Uterus (tissue), 3 donors: ENCODE measurements at regions not wholly inside any gene's neighbourhood (a gene's known extent, or its start where the extent isn't known, plus 50 kb on each side); places are given as distances from the start of the nearest gene placed in this dataset.

ENCODE experiments used
- DNase-seq, 2 donors: peaks; one replicate each; pipeline ENCODE4 v3.0.0-alpha.2; 2019 to 2020
- H3K27ac ChIP-seq, 2 donors: fragments of 200-600 bp; sonication (generic); 1 replicate in 1 of 2; 2 replicates in 1 of 2; pipeline ENCODE4 v1.5.1; 2016 to 2018
- H3K27me3 ChIP-seq, 2 donors: fragments of 200-600 bp; sonication (generic); one replicate each; pipeline ENCODE4 v1.5.1; 2018 to 2019; ENCODE audit warnings: control low read depth in 1 of 2
- H3K36me3 ChIP-seq, 2 donors: fragments of 200-600 bp; sonication (generic); one replicate each; pipeline ENCODE4 v1.5.1; 2019; ENCODE audit warnings: control low read depth in 1 of 2
- H3K4me1 ChIP-seq, 2 donors: fragments of 200-600 bp; sonication (generic); one replicate each; pipeline ENCODE4 v1.5.1; 2018 to 2019; ENCODE audit warnings: control low read depth in 1 of 2
- H3K4me3 ChIP-seq, 2 donors: fragments of 200-600 bp; sonication (generic); 1 replicate in 1 of 2; 2 replicates in 1 of 2; pipeline ENCODE4 v1.5.1; 2018 to 2019; ENCODE audit warnings: mild to moderate bottlenecking in 1 of 2
- H3K9me3 ChIP-seq, 2 donors: fragments of 200-600 bp; sonication (generic); one replicate each; pipeline ENCODE4 v1.5.1; 2019; ENCODE audit warnings: control low read depth in 1 of 2
- CTCF ChIP-seq, 4 experiments: fragments of 200-600 bp in 2 of 4; fragments of 450-650 bp in 2 of 4; sonication (generic) in 2 of 4; IDR thresholded peaks; one replicate each; pipeline ENCODE4 v1.5.1; 2016 to 2019; ENCODE audit warnings: antibody characterized with exemption in 4 of 4, mild to moderate bottlenecking in 2 of 4, moderate library complexity in 1 of 4
- POLR2A ChIP-seq, 2 donors: fragments of 450-650 bp; IDR thresholded peaks; one replicate each; pipeline ENCODE4 v1.6.1; 2016; ENCODE audit warnings: antibody characterized with exemption in 2 of 2, mild to moderate bottlenecking in 1 of 2, moderate library complexity in 1 of 2
- intact Hi-C: fragments of 100-400 bp; cut with DNase I; formaldehyde crosslinking; loops from one replicate; pipeline ENCODE4 v1.15.1; 2023; ENCODE audit warnings: low total_unique reads
- donor health status: DM: yes; HTN: yes; CAD: no.

GRCh38 chr1:239247285-239247684 lies 139.1 kb upstream of the CHRM3 start:
- H3K9me3 ChIP-seq, result no peaks in the 10 kb centered on the region
- H3K27ac ChIP-seq, result no peak overlapping the region
- H3K27me3 ChIP-seq, result no peaks in the 10 kb centered on the region
- TF ChIP-seq POLR2A (IDR thresholded peaks at IDR 0.05), result no peak
- no peak for DNase-seq
- H3K4me3 ChIP-seq, result no peak overlapping the region
- intact Hi-C loops, result no loop called here
- no peaks in the 10 kb centered on the region for H3K36me3 ChIP-seq
- no peaks in the 10 kb centered on the region for H3K4me1 ChIP-seq

GRCh38 chr1:239244084-239244483 lies 142.3 kb upstream of the CHRM3 start:
- TF ChIP-seq CTCF (IDR thresholded peaks at IDR 0.05) (no peak), POLR2A (IDR thresholded peaks at IDR 0.05) (no peak)
- no peaks in the 10 kb centered on the region for H3K9me3 ChIP-seq
- no peak for DNase-seq
- H3K4me3 ChIP-seq, result no peak overlapping the region
- no peak overlapping the region for H3K27ac ChIP-seq
- no peaks in the 10 kb centered on the region for H3K4me1 ChIP-seq
- intact Hi-C loops, result no loop called here
- no peaks in the 10 kb centered on the region for H3K36me3 ChIP-seq
- no peaks in the 10 kb centered on the region for H3K27me3 ChIP-seq

- TF ChIP-seq POLR2A (IDR thresholded peaks at IDR 0.05) (no peak), CTCF (IDR thresholded peaks at IDR 0.05) (no peak)
- H3K27ac ChIP-seq, result no peak overlapping the region
- DNase-seq, result no peak
- no peak overlapping the region for H3K4me3 ChIP-seq
- H3K4me1 ChIP-seq, result no peaks in the 10 kb centered on the region
- no peaks in the 10 kb centered on the region for H3K9me3 ChIP-seq
- no peaks in the 10 kb centered on the region for H3K36me3 ChIP-seq
- H3K27me3 ChIP-seq, result no peaks in the 10 kb centered on the region
- intact Hi-C loops, result no loop called here
Measured at GRCh38 chr1:239243006-239243405, 143.4 kb upstream of the CHRM3 start.

GRCh38 chr1:239242404-239242803 lies 144.0 kb upstream of the CHRM3 start:
- Histone ChIP-seq H3K4me1 (no peaks in the 10 kb centered on the region), H3K27me3 (no peaks in the 10 kb centered on the region), H3K36me3 (no peaks in the 10 kb centered on the region), H3K9me3 (no peaks in the 10 kb centered on the region), H3K4me3 (no peak overlapping the region), H3K27ac (no peak overlapping the region)
- TF ChIP-seq POLR2A (IDR thresholded peaks at IDR 0.05) (no peak), CTCF (IDR thresholded peaks at IDR 0.05) (no peak)
- intact Hi-C loops, result no loop called here
- no peak for DNase-seq

GRCh38 chr1:239240736-239241135 lies 145.6 kb upstream of the CHRM3 start:
- H3K4me3 ChIP-seq, result no peak overlapping the region
- intact Hi-C loops, result no loop called here
- no peak for TF ChIP-seq CTCF (IDR thresholded peaks at IDR 0.05)
- no peak for TF ChIP-seq POLR2A (IDR thresholded peaks at IDR 0.05)

GRCh38 chr1:239239529-239239928 lies 146.8 kb upstream of the CHRM3 start:
- Histone ChIP-seq H3K4me1 (no peaks in the 10 kb centered on the region), H3K27ac (no peak overlapping the region), H3K9me3 (no peaks in the 10 kb centered on the region), H3K36me3 (no peaks in the 10 kb centered on the region), H3K27me3 (no peaks in the 10 kb centered on the region), H3K4me3 (no peak overlapping the region)
- no peak for TF ChIP-seq POLR2A (IDR thresholded peaks at IDR 0.05)
- TF ChIP-seq CTCF (IDR thresholded peaks at IDR 0.05), result no peak
- intact Hi-C loops, result no loop called here
- no peak for DNase-seq

More at GRCh38 chr1:239240736-239241135, 145.6 kb upstream of the CHRM3 start:
- Histone ChIP-seq H3K9me3 (no peaks in the 10 kb centered on the region), H3K27ac (no peak overlapping the region), H3K36me3 (no peaks in the 10 kb centered on the region), H3K4me1 (no peaks in the 10 kb centered on the region), H3K27me3 (no peaks in the 10 kb centered on the region)
- no peak for DNase-seq
